Medulla oblongata (tissue), 1 donor: ENCODE measurements at regions not wholly inside any gene's neighbourhood (a gene's known extent, or its start where the extent isn't known, plus 50 kb on each side); places are given as distances from the start of the nearest gene placed in this dataset.

ENCODE experiments used
- DNase-seq: peaks from one replicate; pipeline ENCODE4 v3.0.0-alpha.2; 2015; ENCODE audit errors: extremely low spot score

DNA sequence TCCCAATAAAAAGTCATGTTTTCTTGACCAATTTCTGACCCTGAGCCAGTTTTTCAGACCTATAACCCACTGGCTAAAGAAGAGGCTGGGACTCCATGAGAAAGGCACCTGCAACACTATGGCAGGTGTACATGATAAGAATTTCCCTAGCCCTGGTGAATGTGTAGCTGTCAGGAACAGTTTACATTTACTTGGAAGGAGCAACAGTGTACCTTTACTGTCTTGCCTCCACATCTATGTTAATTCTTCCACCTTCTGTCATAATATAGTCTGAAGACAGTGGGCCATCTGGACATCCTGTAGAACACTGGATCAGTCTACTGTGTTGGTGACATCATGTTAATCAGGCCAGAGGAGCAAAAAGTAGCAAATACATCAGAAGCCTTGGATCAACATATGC lies 72.1 kb upstream of the CD82 start:
- DNase-seq, result no peak

GRCh38 chr11:44493930-44494329 lies 71.5 kb upstream of the CD82 start:
- DNase-seq, result no peak

DNA sequence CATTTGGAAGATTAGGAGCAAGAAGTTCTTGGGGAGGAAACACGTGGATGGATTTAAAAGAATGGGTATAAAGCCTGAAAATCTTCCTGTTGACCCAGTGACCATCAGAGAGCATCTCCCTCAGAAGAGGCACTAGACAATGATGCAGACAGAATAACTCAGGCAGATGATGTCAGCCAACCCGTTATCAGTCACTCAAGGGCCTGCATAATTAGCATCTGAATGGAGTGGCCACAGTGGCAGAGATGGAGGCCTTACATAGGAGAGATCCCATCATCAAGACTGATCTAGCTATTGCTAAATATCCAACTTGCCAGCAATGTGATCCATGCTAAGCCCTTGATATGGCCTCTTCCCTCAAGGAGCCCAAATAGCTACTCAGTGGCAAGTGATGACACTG lies 70.7 kb upstream of the CD82 start:
- no peak for DNase-seq

DNA sequence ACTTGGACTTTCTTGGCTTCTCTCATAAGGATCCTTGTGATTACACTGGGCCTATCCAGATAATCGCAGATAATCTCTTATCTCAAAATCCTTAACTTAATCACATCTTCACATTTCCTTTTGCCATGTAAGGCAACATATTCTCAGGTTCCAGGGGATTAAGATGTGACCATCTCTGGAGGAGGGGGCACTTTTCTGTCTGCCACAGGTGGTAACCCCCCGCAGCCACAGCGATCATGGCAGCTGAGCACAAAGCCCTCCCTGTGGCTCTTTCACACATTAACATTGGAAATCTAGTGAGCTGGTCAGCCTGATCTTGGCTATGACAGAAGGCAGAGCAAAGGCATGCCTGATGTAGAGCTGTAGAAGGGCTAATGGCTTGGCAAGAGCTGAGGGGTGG lies 69.1 kb upstream of the CD82 start:
- no peak for DNase-seq

GRCh38 chr11:44498089-44498871 lies 67.2 kb upstream of the CD82 start:
- no peak for DNase-seq

DNA sequence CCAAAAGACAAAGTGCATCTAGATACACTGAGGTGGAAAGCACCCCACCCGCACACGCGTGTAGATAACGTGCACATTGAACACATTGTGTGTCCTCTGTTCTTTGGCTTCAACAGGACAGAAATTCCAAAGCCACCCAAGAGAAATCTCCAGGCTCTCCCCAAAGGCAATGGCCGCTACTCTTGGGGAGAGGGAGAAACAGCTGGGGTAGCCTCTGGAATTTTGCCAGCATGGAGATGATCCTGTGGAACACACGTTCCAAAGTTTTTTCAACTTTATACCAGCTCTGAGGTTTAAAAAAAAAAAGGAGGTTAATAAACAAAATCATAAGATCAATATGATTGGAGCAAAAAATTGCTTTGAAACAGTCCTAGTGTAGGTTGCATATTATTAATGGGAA lies 63.0 kb upstream of the CD82 start:
- DNase-seq, result no peak

DNA sequence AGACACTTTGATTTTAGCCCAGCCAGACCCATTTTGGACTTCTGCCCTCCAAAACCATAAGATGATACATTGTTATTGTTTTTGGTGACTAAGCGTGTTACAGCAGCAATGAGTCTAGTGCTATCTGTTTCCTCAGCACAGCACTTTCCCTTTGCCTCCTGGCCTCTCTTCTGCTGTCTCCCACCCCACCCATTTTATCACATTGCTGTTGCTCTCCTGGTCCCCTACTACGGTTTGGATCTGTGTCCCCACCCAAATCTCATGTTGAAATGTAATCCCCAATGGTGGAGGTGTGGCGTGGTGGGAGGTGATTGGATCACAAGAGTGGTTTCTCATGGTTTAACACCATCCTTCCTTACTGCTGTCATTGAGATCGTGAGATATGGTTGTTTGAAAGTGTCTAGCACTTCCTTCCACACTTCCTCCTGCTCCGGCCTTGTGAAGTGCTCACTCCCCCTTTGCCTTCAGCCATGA lies 59.8 kb upstream of the CD82 start:
- no peak for DNase-seq

DNA sequence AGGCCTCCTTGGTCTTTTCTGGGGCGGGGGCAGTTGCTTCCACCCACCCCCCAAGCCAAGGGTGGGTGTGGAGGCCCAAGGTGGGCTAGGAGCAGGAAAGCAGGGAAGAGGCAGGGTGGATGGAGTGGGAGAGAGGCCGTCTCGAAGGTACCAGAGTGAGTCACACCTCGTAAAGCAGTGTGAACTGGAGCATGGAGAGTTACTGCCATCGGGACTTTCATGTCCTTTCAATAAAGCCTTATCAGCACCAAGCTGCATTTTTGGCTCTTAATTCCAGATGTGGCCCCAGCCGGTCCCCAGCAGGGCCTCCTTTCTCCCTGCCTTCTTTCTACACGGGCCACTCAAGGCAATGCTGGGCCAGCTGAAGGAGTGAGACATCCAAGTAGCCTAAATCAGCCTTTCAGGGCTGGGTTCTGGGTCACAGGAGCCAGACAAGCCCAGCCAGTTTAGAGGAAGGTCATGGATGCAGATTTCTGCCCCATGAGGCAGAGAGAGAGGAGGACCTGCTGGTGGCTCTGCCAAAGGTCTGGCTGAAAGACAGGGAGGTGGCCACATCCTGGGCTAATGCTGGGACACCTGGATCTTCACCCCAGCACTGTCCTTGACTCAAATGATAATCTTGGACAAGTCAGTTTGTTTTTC lies 59.0 kb upstream of the CD82 start:
- DNase-seq, result no peak

DNA sequence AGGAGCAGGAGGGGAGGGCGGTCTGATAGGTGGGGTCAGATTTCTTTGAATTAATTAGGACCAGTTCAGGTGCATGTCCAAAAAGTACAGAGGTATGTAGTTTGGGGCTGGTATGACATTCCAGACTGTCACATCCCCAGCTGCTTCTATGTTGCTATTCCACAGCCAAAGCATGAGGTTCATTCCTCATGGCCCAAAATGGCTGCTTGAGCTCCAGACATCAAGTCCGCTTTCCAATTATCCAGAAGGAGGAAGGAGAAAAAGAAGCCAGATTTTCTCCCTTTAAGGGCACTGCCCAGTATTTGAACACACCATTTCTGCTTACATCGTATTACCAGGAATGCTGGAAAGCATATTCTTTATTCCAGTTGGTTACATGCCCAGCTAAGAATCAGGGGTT lies 58.0 kb upstream of the CD82 start:
- DNase-seq, result no peak

GRCh38 chr11:44507896-44508445 lies 57.5 kb upstream of the CD82 start:
- no peak for DNase-seq

GRCh38 chr11:44509296-44509695 lies 56.2 kb upstream of the CD82 start:
- no peak for DNase-seq

DNA sequence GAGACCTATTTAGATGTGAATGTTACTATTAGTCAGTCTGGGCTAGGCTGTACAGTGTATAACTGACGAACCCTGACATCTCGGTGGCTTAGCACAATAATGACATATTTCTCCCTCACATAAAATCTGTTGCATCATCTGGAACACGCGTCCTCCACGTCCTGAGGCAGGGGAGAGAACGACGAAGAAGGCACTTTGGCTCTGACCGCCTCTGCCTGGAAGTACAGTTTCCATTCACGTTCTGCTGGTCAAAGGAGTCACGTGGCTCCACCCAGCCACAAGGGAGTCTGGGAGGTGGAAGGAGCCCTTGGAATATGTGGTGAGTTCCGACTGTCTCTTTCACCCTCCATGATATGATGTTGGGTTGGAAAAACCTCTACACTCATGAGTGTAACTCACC lies 55.1 kb upstream of the CD82 start:
- DNase-seq, result no peak

- DNase-seq, result no peak
Measured at GRCh38 chr11:44512818-44513217, 52.6 kb upstream of the CD82 start.

DNA sequence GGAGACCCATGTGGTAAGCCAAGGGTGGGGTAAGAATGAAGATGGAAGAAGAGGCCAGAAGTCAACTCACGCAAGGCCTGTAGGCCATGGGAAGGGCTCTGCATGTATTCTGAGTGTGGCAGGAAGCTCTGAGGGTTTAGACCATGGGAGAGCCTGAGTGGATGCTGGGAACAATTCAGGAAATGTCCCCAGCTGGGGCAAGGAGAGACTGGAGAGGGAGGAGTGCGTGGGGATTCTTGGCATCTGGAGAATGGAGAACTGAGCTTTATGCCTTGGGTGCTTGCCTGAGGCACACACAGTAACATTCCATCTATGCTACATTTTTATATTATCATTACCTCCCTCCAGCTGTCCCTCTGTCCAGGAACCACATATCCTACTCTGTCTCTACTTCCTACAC lies 50.4 kb upstream of the CD82 start:
- DNase-seq, result no peak
